ENCODE measurements at regions not wholly inside any gene's neighbourhood (a gene's known extent, or its start where the extent isn't known, plus 50 kb on each side); places are given as distances from the start of the nearest gene placed in this dataset.

- TF ChIP-seq CTCF (IDR thresholded peaks at IDR 0.05; ENCODE audit: poor library complexity, severe bottlenecking) (no peak), EP300 (conservative IDR thresholded peaks at IDR 0.05; ENCODE audit: poor library complexity, severe bottlenecking) (no peak), POLR2AphosphoS5 (IDR thresholded peaks at IDR 0.05) (no peak), REST (IDR thresholded peaks at IDR 0.05; ENCODE audit: borderline replicate concordance) (no peak), MXI1 (conservative IDR thresholded peaks at IDR 0.05; ENCODE audit: poor library complexity, severe bottlenecking) (no peak)
Observed at GRCh38 chr5:87888139-87888538, 380.5 kb downstream of the TMEM161B start.

Measured in neural cell (in vitro differentiated cells).